A172 (cell line): ENCODE measurements at regions not wholly inside any gene's neighbourhood (a gene's known extent, or its start where the extent isn't known, plus 50 kb on each side); places are given as distances from the start of the nearest gene placed in this dataset.

Experiments used
- DNase-seq: peaks from one replicate; pipeline ENCODE4 v3.0.0-alpha.2; 2015; ENCODE audit warnings: low spot score

GRCh38 chr2:8309131-8309530 lies 372.7 kb upstream of the ID2 start:
- DNase-seq: no peak

- no peak for DNase-seq
Observed at GRCh38 chr2:8310557-8311455, 371.1 kb upstream of the ID2 start.

- DNase-seq: no peak
Observed at GRCh38 chr2:8312221-8312620, 369.6 kb upstream of the ID2 start.

GRCh38 chr2:8312861-8313830 lies 368.7 kb upstream of the ID2 start:
- peak; percentile 82 for DNase-seq

GRCh38 chr2:8314063-8314462 lies 367.8 kb upstream of the ID2 start:
- DNase-seq: no peak

GRCh38 chr2:8315531-8316165 lies 366.2 kb upstream of the ID2 start:
- no peak for DNase-seq

- DNase-seq: no peak
Observed at GRCh38 chr2:8316356-8316755, 365.5 kb upstream of the ID2 start.

- DNase-seq: no peak
Observed at GRCh38 chr2:8317418-8317817, 364.4 kb upstream of the ID2 start.

GRCh38 chr2:8319219-8319618 lies 362.6 kb upstream of the ID2 start:
- DNase-seq: no peak

GRCh38 chr2:8320311-8321066 lies 361.4 kb upstream of the ID2 start:
- DNase-seq: no peak

- DNase-seq: no peak
Observed at GRCh38 chr2:8322634-8323033, 359.2 kb upstream of the ID2 start.

GRCh38 chr2:8324164-8324856 lies 357.5 kb upstream of the ID2 start:
- DNase-seq: no peak

- no peak for DNase-seq
Observed at GRCh38 chr2:8324901-8325300, 357.0 kb upstream of the ID2 start.

GRCh38 chr2:8327371-8328100 lies 354.3 kb upstream of the ID2 start:
- DNase-seq: no peak

- no peak for DNase-seq
Observed at GRCh38 chr2:8328217-8328616, 353.6 kb upstream of the ID2 start.

- DNase-seq: no peak
Observed at GRCh38 chr2:8329660-8330622, 351.9 kb upstream of the ID2 start.

GRCh38 chr2:8331068-8331467 lies 350.8 kb upstream of the ID2 start:
- no peak for DNase-seq

- DNase-seq: no peak
Observed at GRCh38 chr2:8332646-8333045, 349.2 kb upstream of the ID2 start.
